ENCODE measurements at regions not wholly inside any gene's neighbourhood (a gene's known extent, or its start where the extent isn't known, plus 50 kb on each side); places are given as distances from the start of the nearest gene placed in this dataset.
"Not testable (repeated sequence)": the region's sequence is repeated elsewhere in the genome, so short reads cannot be mapped to it uniquely, and the experiment has no call there.

DNA sequence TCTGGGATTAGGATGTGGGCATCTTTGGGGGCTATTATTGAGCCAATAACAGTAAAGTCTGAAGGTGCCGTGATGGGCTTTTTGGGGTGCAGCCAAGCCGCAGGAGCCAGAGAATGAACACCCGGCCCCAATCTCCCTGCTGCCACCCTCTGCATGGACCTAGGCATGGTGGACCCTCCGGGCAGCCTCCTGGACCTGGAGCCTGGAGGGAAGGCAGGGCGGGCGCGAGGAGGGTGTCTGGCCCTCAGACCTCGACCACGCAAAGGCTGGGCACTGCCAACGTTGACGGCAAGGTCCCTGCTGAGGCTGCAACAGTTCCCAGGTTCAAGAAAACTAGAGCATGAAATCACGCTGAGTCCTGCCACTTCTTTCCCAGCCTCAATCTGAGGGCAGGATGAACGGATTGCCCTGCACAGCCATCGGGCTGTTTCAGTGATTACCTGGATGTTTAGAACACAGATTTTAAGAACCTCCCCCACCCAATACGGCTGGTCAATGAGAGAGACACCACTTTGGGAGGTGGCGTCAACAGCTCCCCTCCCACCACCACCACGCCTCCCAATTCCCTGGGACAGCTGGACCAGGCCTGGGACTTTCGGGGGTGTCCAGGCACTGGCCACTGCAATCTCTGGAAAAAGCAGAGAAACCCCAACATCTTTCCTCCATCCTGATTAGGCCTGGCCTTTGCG, 147.4 kb downstream of the NPIPB11 start:
- DNase-seq (ENCODE audit: low read depth): not testable (repeated sequence)

GRCh38 chr16:29257419-29258336, 148.8 kb downstream of the NPIPB11 start:
- not testable (repeated sequence) for DNase-seq (ENCODE audit: low read depth)

DNA sequence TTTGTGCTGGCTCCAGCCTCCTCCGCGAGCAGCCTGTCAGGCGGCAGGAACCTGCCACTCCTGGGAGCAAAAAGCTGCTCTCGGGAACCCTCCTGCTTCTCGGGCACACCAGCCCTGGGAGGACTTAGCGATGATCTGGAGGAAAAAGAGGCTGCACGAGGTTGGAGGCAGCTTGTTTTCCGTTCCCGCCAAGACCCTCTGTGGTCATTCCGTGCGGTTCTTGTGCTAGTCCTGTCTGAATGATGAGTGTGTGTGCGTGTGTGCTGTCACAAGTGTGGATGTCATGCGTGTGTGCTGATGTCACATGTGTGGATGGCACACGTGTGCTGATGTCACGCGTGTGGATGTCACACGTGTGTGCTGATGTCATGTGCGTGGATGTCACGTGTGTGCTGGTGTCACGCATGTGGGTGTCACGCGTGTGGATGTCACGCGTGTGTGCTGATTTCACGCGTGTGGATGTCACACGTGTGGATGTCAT, 150.0 kb downstream of the NPIPB11 start:
- no peak for DNase-seq (ENCODE audit: low read depth)

DNA sequence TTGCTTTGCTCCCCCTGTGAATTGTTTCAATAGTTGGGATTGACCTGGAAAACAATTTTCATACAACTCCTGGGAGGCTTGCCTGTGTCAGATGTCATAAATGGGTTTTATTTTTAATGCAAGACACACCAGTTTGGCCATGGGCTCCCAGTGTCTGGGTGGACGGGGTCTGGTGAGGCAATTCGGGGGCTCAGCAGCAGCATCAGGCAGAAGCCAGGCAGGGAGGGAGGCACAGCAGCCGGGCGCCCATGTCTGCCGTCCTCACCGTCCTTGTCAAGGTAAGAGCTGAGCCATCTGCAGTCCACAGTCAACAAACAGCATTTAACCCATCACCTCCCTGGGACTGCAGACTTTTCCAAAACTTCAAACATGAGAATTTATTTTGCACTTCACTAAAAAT, 150.6 kb downstream of the NPIPB11 start:
- not testable (repeated sequence) for DNase-seq (ENCODE audit: low read depth)

- not testable (repeated sequence) for DNase-seq (ENCODE audit: low read depth)
Measured at GRCh38 chr16:29255496-29255796, 151.1 kb downstream of the NPIPB11 start.

GRCh38 chr16:29254676-29255495, 151.6 kb downstream of the NPIPB11 start:
- no peak for DNase-seq (ENCODE audit: low read depth)

GRCh38 chr16:29253716-29254590, 152.6 kb downstream of the NPIPB11 start:
- DNase-seq (ENCODE audit: low read depth): not testable (repeated sequence)

DNA sequence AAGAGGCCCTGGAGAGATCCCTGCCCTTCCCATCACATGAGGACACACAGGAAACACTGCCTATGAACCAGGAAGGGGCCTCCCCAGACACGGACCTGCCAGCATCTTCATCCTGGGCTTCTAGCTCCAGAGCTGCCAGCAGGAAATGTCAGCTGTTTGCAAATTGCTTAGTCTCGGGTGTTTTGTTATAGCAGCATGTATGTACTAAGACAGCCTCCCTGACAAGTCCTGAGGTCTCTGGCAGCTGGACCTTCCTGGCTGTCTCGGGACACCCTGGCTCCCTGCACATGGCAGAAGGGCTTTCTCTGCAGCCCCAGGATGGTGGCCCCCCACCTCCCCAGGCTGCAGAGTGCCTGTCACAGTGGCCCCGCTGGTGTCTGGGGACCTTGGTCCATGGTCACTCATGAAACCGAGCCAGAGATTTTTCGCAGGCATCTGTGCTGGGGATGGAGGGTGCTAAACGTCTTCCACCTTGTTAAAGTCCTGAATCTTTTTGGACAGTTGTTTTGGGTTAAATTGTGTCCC, 153.4 kb downstream of the NPIPB11 start:
- DNase-seq (ENCODE audit: low read depth): not testable (repeated sequence)

DNA sequence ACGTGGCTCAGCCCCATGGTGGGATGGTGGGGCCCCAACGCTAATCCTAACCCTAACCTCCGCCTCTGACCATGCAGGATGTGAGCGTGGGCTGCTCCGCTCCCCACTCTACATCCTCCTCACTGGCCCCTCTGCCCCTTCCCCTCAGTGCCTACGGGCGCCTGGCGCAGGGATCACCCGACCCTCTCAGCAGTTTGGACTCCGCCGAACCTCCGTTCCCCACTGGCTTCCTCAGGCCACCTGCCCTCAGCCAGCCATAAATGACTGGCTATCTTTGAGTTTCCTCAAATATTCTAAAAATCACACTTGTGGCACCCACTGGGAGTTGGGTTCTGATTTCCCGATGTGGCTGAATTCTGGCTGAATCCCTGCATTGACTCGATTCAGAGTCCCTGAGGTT, 154.2 kb downstream of the NPIPB11 start:
- DNase-seq (ENCODE audit: low read depth): not testable (repeated sequence)

GRCh38 chr16:29251571-29252011, 154.9 kb downstream of the NPIPB11 start:
- not testable (repeated sequence) for DNase-seq (ENCODE audit: low read depth)

GRCh38 chr16:29250923-29251434, 155.5 kb downstream of the NPIPB11 start:
- DNase-seq (ENCODE audit: low read depth): not testable (repeated sequence)

DNA sequence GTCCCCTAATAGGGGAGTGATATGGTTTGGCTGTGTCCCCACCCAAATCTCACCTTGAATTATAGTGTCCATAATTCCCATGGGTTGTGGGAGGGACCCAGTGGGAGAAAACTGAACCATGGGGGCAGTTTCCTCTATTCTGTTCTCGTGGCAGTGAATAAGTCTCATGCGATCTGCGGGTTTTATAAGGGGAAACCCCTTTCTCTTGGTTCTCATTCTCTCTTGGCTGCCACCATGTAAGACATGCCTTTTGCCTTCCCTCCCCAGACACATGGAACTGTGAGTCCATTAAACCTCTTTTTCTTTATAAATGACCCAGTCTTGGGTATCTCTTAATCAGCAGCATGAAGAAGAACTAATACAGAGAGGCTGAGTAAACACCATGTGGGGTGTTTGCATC, 156.0 kb downstream of the NPIPB11 start:
- DNase-seq (ENCODE audit: low read depth): not testable (repeated sequence)

GRCh38 chr16:29248940-29249318, 157.6 kb downstream of the NPIPB11 start:
- not testable (repeated sequence) for DNase-seq (ENCODE audit: low read depth)

GRCh38 chr16:29248306-29248939, 158.1 kb downstream of the NPIPB11 start:
- not testable (repeated sequence) for DNase-seq (ENCODE audit: low read depth)

DNA sequence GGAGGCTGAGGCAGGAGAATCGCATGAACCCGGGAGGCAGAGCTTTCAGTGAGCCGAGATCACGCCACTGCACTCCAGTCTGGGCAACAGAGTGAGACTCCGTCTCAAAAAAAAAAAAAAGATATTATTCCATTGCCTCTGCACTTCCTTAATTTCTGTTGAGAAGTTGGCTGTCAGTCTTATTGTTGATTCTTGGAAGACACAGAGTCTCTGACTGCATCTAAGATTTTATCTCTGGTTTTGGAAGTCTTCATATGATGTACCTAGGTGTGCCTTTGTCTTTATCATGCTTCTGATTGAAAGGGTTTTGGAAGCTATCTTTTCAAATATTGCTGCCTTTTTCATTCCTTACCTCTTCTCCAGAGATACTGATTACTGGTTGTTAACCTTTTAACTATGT, 160.4 kb downstream of the NPIPB11 start:
- not testable (repeated sequence) for DNase-seq (ENCODE audit: low read depth)

GRCh38 chr16:29237971-29238370, 168.5 kb downstream of the NPIPB11 start:
- no peak for DNase-seq (ENCODE audit: low read depth)

GRCh38 chr16:29237495-29237894, 169.0 kb downstream of the NPIPB11 start:
- DNase-seq (ENCODE audit: low read depth): not testable (repeated sequence)

DNA sequence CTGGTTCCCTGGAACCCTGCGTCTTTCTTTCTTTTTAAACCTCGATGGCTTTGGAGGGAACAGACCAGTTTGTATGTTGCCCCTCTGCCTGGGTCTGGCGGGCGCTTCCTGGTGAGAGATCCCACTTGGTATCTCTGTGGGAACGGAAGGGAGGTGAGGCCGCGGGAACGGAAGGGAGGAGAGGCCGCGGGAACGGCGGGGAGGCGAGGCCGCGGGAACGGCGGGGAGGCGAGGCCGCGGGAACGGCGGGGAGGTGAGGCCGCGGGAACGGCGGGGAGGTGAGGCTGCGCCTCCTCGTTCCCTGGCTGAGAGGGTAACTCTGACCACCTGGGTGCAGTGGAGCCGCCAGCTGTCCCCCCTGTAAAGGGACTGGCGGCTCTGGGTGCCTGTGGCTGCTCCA, 169.5 kb downstream of the NPIPB11 start:
- not testable (repeated sequence) for DNase-seq (ENCODE audit: low read depth)

GRCh38 chr16:29235836-29236370, 170.6 kb downstream of the NPIPB11 start:
- DNase-seq (ENCODE audit: low read depth): not testable (repeated sequence)

All from Daoy (cell line).